HG03108 (cell line): ENCODE measurements at regions not wholly inside any gene's neighbourhood (a gene's known extent, or its start where the extent isn't known, plus 50 kb on each side); places are given as distances from the start of the nearest gene placed in this dataset.

Experiments
- ATAC-seq: cut with Tn5 transposase; IDR thresholded peaks from one replicate; pipeline ENCODE4 v1.9.1; 2021; ENCODE audit warnings: moderate library complexity; ENCODE audit not compliant: unreplicated experiment

GRCh38 chr3:43155464-43156121 lies 49.7 kb upstream of the POMGNT2 start:
- no peak for ATAC-seq
